ENCODE measurements at regions not wholly inside any gene's neighbourhood (a gene's known extent, or its start where the extent isn't known, plus 50 kb on each side); places are given as distances from the start of the nearest gene placed in this dataset.

DNA sequence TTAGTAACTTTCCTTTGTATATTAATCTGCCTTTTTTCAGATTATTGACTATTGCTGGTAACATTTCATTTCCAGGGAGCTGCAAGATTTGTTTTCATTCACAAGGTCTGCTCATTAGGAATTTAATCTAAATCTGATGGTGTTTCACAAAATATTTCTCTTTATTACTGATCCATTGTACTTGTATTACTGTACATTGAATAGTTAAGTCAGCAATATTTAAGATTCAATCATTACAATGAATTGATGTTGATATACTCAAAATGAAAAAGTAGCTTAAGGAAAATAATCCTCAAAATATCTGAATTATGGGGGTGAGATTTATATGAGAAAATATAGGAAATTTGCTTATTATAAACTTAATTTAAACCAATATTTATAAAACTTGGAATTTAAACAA lies 308.6 kb upstream of the PBX1 start (continued):
- TF ChIP-seq, protein P1, sequence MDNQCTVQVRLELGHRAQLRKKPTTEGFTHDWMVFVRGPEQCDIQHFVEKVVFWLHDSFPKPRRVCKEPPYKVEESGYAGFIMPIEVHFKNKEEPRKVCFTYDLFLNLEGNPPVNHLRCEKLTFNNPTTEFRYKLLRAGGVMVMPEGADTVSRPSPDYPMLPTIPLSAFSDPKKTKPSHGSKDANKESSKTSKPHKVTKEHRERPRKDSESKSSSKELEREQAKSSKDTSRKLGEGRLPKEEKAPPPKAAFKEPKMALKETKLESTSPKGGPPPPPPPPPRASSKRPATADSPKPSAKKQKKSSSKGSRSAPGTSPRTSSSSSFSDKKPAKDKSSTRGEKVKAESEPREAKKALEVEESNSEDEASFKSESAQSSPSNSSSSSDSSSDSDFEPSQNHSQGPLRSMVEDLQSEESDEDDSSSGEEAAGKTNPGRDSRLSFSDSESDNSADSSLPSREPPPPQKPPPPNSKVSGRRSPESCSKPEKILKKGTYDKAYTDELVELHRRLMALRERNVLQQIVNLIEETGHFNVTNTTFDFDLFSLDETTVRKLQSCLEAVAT (IDR thresholded peaks at IDR 0.05) = no peak
- no peak for TF ChIP-seq PAX8 (IDR thresholded peaks at IDR 0.05)
- TF ChIP-seq NRF1 (conservative IDR thresholded peaks at IDR 0.05; ENCODE audit: low read depth, low read length) = no peak
- no peak for TF ChIP-seq NFIC (IDR thresholded peaks at IDR 0.05; ENCODE audit: low read depth, low read length)
- no peak for TF ChIP-seq ZNF622 (IDR thresholded peaks at IDR 0.05)
- TF ChIP-seq YY1 (IDR thresholded peaks at IDR 0.05; ENCODE audit: low read depth, low read length) = no peak

DNA sequence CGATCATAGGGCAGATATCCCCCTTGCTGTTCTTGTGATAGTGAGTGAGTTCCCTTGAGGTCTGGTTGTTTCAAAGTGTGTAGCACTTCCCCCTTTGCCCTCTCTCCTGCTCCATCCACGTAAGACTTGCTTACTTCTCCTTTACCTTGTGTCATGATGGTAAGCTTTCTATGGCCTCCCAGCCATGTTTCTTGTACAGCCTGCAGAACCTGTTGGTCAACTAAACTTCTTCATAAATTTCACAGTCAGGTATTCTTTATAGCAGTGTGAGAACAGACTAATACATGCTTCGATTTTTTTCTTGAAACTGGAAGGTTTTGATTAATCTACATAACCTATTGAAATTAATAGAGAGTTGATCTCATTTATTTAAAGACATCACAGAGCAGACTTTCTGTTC lies 302.5 kb upstream of the PBX1 start:
- DNase-seq (ENCODE audit: low read depth, low spot score) (no peak), FAIRE-seq (no peak), ATAC-seq (no peak)
- no peak overlapping the region for H3K4me2 ChIP-seq (ENCODE audit: control insufficient read depth, insufficient read depth)
- ChIA-PET CTCF (no interaction called here), SMC1A (ENCODE audit: uncharacterized antibody, unreplicated experiment) (no interaction called here), POLR2A (no interaction called here), RAD21 (ENCODE audit: unreplicated experiment) (no interaction called here)
- H3K36me3 ChIP-seq (ENCODE audit: control insufficient read depth in 2 of 2, insufficient read depth in 2 of 2, low read length in 1 of 2) = no peaks in the 10 kb centered on the region
- no peaks in the 10 kb centered on the region for H3K79me2 ChIP-seq (ENCODE audit: control insufficient read depth, insufficient read depth, low read length)
- TF ChIP-seq EED (IDR thresholded peaks at IDR 0.05; ENCODE audit: low read depth) (no peak), IRF4 (IDR thresholded peaks at IDR 0.05; ENCODE audit: low read depth, low read length) (no peak), NFYA (IDR thresholded peaks at IDR 0.05; ENCODE audit: borderline replicate concordance, low read depth, low read length) (no peak), RAD21 (IDR thresholded peaks at IDR 0.05; ENCODE audit: insufficient read depth, low read depth, low read length) (no peak), PAX8 (IDR thresholded peaks at IDR 0.05) (no peak), NFYB (IDR thresholded peaks at IDR 0.05; ENCODE audit: insufficient read depth, low read depth, low read length) (no peak), SRF (IDR thresholded peaks at IDR 0.05; ENCODE audit: low read depth in 2 of 2, low read length in 2 of 2) (no peak), PAX5 (IDR thresholded peaks at IDR 0.05; ENCODE audit: borderline replicate concordance, low read depth, low read length) (no peak), CBFB (IDR thresholded peaks at IDR 0.05; ENCODE audit: low read depth) (no peak), STAT3 (IDR thresholded peaks at IDR 0.05; ENCODE audit: low read depth, low read length) (no peak), ESRRA (IDR thresholded peaks at IDR 0.05; ENCODE audit: low read length) (no peak)
- TF ChIP-seq, protein P2, sequence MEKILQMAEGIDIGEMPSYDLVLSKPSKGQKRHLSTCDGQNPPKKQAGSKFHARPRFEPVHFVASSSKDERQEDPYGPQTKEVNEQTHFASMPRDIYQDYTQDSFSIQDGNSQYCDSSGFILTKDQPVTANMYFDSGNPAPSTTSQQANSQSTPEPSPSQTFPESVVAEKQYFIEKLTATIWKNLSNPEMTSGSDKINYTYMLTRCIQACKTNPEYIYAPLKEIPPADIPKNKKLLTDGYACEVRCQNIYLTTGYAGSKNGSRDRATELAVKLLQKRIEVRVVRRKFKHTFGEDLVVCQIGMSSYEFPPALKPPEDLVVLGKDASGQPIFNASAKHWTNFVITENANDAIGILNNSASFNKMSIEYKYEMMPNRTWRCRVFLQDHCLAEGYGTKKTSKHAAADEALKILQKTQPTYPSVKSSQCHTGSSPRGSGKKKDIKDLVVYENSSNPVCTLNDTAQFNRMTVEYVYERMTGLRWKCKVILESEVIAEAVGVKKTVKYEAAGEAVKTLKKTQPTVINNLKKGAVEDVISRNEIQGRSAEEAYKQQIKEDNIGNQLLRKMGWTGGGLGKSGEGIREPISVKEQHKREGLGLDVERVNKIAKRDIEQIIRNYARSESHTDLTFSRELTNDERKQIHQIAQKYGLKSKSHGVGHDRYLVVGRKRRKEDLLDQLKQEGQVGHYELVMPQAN (conservative IDR thresholded peaks at IDR 0.05) = no peak
- TF ChIP-seq, protein P3, sequence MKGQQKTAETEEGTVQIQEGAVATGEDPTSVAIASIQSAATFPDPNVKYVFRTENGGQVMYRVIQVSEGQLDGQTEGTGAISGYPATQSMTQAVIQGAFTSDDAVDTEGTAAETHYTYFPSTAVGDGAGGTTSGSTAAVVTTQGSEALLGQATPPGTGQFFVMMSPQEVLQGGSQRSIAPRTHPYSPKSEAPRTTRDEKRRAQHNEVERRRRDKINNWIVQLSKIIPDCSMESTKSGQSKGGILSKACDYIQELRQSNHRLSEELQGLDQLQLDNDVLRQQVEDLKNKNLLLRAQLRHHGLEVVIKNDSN (IDR thresholded peaks at IDR 0.05; ENCODE audit: borderline replicate concordance, extremely low read length, insufficient read depth, low read depth, low read length) = no peak
- in situ Hi-C loops (cut with MboI) (no loop called here), intact Hi-C loops (cut with micrococcal nuclease; ENCODE audit: unreplicated experiment) (no loop called here)
- 3% methylated on average over 3 of the region's 3 CpGs for WGBS (ENCODE audit: insufficient coverage, insufficient replicate concordance, low lambda C conversion rate, missing lambda C conversion rate)
- no peak overlapping the region for H3K27ac ChIP-seq (ENCODE audit: control insufficient read depth, insufficient read depth)
- no peaks in the 10 kb centered on the region for H3K9me3 ChIP-seq (replicated peaks; ENCODE audit: control insufficient read depth, insufficient read depth, low read length)
- H3K4me3 ChIP-seq = no peak overlapping the region
- no peaks in the 10 kb centered on the region for H4K20me1 ChIP-seq (ENCODE audit: control insufficient read depth, insufficient read depth)
- H3K27me3 ChIP-seq (replicated peaks in 1 of 2; ENCODE audit: control insufficient read depth in 2 of 2, insufficient read depth in 2 of 2, low read length in 1 of 2) = no peaks in the 10 kb centered on the region
- H3K9ac ChIP-seq (ENCODE audit: control insufficient read depth, insufficient read depth, low read length) = no peak overlapping the region
- no peaks in the 10 kb centered on the region for H3K4me1 ChIP-seq (ENCODE audit: control insufficient read depth, insufficient read depth, low read length)
- no TSS peak for BruUV-seq (replicated peaks)
- H2AFZ ChIP-seq (ENCODE audit: control insufficient read depth, low read depth, low read length) = no peak overlapping the region
